ENCODE measurements at regions not wholly inside any gene's neighbourhood (a gene's known extent, or its start where the extent isn't known, plus 50 kb on each side); places are given as distances from the start of the nearest gene placed in this dataset.
"Not testable (repeated sequence)": the region's sequence is repeated elsewhere in the genome, so short reads cannot be mapped to it uniquely, and the experiment has no call there.

DNA sequence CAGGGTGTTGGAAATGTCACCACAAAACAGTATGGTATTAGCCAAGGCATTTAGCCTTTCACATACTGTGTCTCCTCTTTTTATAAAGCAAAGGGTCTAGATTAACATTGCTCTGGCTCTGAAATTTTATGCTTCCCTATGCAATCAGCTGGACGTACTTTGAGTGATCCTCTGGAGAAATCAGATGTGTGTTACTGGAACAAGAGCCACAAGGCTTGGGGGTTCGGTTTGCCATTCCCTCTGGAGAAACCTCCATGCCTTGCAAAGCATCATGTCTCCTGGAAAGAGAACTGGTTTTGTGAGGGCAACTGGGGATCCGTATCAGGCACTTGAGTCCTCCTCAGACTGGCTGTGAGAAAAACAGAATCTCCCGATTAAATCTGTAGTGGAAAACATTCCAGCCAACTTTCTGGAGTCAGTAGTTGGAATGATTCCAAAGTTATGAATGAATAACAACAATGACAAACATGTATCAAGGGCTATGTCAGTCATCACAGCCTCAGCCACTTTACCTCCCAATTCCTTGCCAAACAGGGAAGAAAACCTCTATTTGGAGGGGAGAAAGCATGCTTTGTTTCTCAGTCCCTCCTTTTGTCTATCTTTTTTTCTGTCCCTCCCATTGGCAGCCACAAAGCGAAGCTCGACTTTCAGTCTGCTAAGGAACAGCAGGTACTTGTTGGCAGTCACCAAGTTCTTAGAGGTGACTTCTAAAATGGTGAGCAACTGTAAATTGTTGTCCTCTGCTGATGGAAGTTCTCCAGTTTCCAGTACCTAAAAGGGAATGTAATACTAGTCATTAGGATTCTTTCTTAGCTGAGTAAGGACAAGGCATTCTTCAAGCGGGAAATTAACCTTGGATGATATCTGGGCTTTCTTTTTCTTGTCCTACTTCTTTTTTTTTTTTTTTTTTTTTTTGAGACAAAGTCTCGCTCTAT lies 864.8 kb upstream of the AUTS2 start:
- DNase-seq (ENCODE audit: low spot score) = no peak

DNA sequence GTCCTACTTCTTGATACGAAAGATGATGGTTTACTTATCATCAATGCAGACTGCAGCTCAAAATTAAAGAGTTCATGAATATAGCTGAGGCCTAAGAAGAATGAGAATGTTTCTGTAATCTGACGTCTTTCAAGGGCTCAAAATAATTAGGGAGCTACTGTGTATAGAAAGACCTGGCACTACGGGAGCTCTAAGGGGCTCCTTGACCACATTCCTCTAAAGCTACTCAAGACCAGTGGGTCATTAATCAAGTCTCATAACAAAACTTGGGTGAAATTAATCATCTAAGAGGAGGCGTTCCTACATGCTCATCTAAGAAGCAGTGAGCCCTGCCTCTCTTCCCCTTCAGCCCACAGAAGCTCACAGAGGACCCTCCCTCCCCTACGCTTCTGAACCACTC lies 863.8 kb upstream of the AUTS2 start:
- DNase-seq (ENCODE audit: low spot score) = no peak

DNA sequence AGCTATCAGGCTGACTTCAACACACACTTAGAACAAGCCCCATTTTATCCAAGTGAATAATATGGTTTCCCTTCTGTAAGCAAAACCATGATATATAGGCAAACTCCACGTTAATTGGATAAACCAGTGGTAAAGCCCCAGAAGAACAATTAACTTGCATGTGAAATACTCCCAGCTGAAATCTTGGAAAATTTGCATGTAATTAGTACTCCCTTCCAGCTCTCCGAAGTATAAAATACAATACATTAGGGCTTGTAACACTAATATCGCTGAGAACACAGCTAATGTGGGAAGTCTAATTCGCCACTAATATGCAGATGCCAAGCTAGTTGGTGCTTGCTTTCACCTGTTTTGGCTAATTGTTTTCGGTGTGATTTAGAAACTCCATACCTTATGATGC lies 859.0 kb upstream of the AUTS2 start:
- DNase-seq (ENCODE audit: low spot score) = no peak

DNA sequence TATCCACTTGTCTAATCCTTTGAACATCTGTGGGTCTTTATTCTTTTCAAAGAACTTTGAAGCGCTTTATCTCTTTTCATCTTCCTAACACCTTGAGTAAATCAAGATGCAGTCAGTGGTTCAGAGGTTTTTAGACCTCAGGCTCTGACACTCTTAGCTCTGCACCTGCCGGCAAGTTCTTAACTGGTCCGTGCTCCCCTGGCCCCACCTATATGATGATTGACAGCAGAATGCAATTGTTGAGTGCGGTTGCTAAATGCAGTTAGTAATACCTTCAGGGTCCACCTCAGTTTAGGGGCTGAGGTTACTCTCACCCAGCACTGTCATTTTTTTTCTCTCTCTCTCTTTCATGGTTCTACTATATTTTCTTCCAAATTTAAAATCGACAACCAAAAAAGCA lies 854.2 kb upstream of the AUTS2 start:
- DNase-seq (ENCODE audit: low spot score) = no peak

DNA sequence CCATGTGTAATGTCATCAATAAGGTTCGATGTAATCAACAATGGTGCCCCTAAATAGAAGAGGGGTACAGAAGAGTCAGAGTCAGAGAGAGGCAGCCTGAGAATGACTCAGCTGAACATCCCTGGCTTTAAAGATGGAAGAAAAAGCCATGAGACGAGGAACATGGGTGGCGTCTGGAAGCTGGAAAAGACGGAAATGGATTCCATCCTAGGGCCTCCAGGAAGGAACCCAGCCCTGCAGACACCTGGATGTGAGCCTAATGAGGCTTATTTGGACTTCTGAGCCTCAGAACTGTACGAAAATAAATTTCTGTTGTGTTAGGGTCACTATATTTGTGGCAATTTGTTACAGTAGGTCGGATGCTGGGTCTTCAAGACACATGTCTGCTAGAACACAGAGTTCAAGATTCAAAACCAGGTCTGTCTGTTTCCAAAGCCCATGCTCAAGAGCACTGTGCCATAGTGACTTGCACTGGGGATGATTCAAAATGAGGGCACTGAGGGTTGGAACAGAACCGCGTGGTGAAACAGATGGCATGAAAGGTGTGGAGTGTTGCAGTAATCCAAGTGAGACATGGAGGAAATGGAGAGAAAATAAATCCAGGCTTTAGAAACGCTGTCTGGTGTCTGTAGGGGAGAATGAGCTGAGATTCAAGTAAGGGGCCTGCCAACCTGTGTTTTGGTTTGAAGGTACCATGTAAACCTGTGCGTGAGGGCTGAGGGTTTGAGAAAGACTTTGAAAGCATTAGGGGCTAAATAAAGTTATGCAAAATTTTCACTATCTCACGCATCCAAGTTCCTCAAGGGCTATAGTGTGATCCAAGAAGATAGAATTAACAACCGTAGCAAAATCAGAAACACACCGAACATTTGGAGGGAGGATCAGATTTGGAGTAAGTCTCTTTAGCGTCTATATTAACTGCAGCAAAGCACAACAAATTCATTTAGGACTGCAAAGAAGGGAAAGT lies 849.1 kb upstream of the AUTS2 start:
- no peak for DNase-seq (ENCODE audit: low spot score)

DNA sequence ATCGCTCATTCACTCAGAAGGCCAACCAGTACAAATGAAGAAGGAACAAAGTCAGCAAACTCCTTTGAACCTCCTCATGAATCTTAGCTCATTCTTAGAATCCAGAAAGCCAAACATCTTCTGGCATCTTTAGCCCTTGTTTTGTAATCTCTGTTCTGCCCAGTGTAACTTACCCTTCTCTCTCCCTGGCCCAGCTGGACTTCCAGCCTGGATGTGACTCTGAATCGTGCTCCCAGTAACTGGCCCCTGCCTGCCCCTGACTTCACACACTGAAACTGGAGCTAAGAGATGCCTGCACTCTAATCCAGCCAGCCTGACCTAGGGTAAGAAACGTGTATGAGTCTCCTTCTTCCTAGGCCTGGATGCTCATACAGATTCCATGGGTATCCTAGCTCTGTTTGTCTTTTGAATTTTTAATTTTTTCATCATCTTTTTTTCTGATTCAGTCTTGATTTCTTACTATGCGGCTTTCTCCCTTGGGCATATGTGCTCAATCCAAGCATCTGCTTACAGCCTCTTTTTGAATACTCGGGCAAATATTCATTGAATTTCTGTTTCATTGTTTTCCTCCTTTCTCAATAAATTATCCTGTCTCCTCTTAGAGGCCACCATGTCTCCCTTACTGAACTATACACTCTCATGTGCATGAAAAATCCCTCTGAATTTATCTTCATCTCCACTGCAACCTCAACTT lies 845.6 kb upstream of the AUTS2 start:
- DNase-seq (ENCODE audit: low spot score) = no peak

DNA sequence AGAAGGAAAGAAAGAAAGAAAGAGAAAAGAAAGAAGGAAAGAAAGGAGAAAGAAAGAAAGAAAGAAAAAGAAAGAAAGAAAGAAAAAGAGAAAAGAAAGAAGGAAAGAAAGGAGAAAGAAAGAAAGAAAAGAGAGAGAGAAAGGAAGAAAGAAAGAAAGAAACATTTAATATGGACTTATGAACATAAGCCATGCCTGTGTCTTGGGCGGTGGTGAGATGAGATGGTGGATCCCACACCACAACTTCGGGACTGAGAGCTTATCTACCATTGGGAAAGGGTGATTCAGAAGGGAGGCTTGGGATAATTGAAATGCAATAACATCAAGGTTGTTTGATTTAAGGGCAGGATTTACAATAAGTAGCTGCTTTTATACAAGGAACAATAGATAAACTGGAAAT lies 843.9 kb upstream of the AUTS2 start:
- DNase-seq (ENCODE audit: low spot score) = no peak

DNA sequence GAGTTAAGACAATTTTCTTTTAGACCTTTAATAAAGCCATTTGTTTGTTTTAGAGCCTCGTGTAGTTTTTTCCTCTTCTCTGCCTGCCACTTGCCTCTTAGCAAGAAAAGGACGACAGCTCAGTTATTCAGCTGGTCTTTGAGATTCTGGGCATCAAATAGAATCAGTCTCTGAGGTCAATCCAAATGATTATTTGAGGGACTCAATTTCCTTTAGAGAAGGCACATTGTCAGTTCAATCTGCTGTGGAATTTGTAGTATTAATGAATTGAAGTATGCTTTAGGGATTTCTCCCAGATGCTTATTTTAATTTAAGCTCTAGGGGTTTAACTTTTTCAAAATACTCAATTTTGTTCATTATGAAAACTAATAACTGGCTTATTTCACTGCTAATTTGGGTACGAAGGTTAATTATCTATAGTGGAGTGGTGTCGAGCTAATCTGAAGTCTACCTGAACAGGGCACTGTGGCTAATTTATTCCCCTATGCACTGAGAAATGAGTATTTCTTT lies 841.2 kb upstream of the AUTS2 start:
- no peak for DNase-seq (ENCODE audit: low spot score)

DNA sequence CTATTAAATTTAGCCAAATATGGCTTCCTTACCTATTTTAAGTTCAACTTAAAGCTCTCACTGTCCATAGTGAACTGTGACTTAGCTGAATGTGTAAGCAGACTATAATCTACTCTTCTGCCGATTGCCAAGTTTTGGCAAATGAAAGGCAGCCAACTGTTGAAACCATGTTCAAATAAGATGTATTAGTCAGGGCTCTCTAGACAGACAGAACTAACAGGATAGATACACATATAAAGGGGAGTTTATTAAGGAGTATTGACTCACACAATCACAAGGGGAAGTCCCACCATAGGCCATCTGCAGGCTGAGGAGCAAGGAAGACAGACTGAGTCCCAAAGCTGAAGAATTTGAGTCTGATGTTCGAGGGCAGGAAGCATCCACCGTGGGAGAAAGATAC lies 837.7 kb upstream of the AUTS2 start:
- no peak for DNase-seq (ENCODE audit: low spot score)

DNA sequence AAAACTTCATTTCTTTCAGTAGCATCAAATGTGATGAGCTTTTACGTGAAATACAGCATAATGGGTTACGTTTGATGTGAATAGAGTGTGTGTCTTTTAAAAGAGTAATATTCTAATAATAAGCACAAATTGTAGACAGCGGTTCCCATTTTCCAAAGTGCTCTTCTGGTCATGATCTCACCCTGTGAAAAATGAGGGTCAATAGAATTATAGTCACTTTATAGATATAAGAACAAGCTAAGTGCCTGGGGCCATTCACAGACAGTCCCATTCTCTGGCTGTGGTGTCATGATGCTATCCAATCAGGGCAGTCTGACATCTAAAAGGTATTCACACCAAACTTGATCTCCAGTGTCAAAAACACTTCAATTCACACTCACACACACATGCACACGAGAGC lies 830.8 kb upstream of the AUTS2 start:
- DNase-seq (ENCODE audit: low spot score) = no peak

DNA sequence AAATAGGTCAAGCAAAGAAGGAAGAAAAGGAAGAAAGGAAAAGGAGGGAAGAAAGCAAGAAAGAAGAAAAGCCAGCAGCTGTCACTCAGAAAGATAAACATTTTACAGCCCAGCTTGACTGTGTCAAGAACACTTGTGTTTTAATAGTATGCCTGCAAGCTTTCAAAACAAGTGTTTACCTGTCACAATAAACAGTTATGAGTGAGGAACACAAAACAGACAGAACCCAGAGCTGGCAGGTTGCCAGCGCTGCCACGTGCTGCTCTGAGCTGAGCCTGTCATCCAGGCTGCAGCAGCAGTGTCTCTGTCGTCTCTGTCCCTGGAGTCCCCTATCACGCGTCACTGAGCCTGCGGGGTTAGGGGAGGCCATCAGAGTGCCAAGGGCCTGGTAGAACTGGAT lies 827.6 kb upstream of the AUTS2 start:
- DNase-seq (ENCODE audit: low spot score) = no peak

DNA sequence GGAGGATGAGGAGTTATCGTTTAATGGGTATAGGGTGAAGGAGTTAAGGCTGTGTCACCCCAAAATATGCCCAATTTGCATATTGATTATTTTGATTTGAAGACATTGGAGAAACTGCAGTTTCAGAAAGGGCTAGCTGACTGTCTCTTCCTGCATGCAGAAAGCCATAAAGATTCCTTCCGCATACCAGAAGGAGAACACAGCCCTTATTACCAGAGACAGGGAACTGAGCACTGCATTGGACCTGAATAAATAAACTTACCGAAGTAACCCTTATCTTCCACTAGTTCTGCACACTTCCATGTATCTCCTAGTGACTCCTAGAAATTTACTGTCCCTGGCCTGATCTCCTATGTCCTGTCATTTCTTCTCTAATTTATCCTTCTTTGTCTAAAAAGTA lies 821.9 kb upstream of the AUTS2 start:
- no peak for DNase-seq (ENCODE audit: low spot score)

DNA sequence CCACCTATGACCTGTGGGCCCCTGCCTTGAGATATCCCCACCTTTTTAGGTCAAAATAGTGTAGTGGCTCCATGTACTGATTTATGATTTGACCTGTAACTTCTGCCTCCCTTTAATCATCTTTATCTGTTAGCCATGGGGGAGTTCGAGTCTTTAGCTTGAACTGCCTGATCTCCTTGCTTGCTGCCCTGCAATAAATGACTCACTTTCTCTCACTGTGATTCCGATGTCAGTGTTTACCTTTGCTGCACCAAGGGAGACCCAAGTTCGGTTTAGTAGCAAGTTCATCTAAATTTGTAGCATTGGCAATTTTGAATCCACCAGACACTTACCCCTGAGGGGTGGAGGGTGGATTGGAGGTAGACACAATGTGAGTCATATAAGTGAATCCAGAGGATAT lies 814.6 kb upstream of the AUTS2 start:
- no peak for DNase-seq (ENCODE audit: low spot score)

DNA sequence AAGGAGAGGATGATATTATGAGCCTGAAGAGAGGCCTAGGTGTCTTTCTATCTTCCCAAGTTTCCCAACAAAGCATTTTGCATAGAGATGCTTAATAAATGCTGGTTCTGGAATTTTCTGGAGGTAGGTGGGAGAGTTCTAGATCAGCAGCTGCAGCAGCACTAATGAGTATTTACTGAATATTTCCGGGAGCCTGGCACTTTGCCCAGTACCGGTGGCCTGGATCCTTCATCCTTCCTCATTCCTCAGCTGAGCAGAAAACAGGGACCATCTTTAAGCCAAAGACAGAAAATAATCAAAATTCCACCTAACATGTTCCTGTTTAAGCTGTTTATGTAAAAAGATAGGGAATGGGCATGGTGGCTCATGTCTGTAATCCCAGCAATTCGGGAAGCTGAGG lies 813.2 kb upstream of the AUTS2 start:
- no peak for DNase-seq (ENCODE audit: low spot score)

DNA sequence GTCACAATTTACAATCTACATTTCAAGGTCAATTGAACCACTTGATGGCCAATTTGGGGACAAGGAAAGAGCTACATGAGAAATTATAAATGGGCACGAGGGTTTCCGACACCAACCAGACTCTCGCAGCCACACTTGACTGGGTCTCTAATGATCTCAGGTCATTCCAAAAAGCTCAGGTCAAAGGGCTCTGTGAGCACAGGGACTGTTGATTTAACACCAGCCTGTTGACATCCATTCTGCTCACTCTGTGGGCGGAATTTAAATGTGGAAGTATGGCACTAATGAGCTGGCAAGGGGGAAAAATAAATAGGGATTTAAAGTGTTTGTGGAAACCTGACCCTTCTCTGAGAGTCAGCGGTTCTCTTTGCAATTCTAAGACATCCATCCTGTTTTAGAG lies 810.7 kb upstream of the AUTS2 start:
- DNase-seq (ENCODE audit: low spot score) = no peak

DNA sequence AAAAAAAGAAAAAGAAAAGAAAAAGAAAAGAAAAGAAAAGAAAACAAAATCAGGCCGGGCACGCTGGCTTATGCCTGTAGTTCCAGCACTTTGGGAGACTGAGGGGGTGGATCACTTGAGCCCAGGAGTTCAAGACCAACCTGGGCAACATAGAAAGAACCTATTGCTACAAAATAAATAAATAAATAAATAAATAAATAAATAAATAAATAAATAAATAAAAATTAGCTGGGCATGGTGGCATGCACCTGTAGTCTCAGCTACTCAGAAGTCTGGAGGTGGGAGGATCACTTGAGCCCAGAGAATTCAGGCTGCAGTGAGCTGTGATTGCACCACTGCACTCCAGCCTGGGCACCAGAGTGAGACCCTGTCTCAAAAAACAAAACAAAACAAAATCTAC lies 809.7 kb upstream of the AUTS2 start:
- not testable (repeated sequence) for DNase-seq (ENCODE audit: low spot score)

DNA sequence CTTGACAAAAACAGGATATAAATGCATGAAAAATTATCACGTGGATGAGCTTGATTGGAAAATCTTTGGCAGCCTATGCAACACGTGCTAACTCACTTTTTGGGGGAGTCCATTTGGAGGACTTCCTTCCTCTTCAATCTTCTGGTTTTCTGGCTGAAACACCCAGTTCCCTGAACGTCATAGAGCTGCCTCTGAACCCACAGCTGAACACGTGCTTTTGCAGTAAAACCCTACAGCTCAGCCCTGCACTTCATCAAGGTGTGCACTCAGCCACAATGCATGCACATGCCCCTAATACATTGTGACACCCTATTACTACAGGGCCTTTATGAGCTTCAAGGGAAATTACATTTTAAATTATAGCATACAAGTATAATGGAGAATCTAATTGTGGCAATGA lies 808.7 kb upstream of the AUTS2 start:
- DNase-seq (ENCODE audit: low spot score) = no peak

DNA sequence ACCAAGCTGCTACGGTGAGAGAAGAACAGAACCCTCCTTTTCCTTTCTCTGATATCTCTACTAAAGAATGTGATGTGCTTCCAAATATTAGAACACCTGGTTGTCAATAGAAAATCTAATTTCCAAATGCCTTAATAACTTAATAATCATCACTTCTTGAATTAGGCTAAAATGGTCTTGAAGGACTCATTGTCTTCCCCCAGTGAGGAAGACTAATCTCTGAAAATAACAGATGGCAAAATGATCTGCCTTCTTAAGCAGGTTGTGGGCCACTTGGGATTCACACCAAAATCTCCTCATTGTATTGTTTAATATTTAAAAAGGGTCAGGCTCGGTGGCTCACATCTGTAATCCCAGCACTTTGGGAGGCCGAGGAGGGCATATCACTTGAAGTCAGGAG lies 805.9 kb upstream of the AUTS2 start:
- DNase-seq (ENCODE audit: low spot score) = no peak

DNA sequence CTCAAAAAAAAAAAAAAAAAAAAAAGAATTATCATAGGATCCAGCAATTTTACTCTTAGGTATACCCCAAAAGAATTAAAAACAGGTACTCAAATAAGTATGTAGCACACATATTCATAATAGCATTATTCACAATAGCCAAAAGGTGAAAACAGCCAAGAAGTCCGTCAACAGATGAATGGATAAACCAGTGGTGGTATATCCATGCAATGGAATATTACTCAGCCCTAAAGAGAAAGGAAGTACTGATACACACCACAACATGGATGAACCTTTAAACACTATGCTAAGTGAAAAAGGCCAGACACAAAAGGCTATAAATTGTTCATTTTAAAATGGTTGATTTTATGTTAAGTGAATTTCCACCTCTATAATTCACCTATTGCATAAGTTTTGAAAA lies 804.8 kb upstream of the AUTS2 start:
- no peak for DNase-seq (ENCODE audit: low spot score)

DNA sequence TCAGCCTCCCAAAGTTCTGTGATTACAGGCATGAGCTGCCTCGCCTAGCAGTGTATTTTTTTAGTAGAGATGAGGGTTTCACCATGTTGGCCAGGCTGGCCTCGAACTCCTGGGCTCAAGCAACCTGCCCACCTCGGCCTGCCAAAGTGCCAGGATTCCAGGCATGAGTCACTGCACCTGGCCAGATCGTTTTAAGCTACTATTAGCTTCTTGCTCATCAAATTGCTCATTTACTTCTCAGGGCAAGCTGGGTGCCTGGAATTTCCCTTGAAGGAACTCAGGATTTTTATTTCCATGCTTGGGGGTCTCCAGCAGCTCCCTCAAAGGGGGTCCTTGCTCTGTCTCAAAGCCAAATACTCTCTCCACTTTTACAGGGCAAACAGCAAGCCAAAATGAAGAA lies 798.0 kb upstream of the AUTS2 start:
- no peak for DNase-seq (ENCODE audit: low spot score)

DNA sequence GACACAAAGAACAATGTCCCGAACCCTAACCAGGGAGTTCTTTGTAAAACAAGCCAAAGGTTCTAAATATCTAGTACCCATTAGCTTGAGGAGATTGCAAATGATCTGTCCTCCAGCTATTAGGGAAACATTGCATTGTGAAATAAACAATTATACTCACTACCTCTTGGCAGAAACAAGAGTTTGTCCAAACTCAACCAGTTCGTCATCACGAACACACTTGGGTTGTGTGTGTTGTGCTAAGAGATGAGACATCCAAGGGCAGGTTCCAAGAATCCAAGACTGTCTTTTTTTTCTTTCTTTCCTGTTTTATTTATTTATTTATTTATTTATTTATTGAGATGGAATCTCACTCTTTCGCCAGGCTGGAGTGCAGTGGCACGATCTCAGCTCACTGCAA lies 793.1 kb upstream of the AUTS2 start:
- DNase-seq (ENCODE audit: low spot score) = no peak

DNA sequence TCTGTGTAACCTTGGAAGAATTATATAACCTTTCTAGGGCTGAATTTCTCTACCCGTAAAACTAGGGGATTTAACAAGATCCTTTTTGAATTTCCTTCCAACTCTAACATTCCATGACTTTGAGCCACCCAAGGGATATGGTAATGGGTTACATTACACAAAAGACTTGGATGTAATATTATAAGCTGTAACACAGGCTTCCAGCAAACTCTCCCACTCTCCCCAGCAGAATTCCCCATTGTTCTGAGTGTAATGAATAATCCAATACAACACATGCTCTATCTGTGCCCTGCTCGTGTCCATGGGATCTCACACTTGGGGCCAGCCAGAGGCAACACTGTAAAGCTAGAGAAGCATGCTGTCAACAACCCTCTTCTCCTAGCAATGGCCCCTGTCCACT lies 790.6 kb upstream of the AUTS2 start:
- DNase-seq (ENCODE audit: low spot score) = no peak

Data from ureter (tissue), 1 donor.